A172 (cell line): ENCODE measurements at regions not wholly inside any gene's neighbourhood (a gene's known extent, or its start where the extent isn't known, plus 50 kb on each side); places are given as distances from the start of the nearest gene placed in this dataset.

Source experiments
- DNase-seq: peaks from one replicate; pipeline ENCODE4 v3.0.0-alpha.2; 2015; ENCODE audit warnings: low spot score

- DNase-seq, result no peak
These were observed 397.6 kb upstream of the RGMA start for GRCh38 chr15:93486407-93487117.

DNA sequence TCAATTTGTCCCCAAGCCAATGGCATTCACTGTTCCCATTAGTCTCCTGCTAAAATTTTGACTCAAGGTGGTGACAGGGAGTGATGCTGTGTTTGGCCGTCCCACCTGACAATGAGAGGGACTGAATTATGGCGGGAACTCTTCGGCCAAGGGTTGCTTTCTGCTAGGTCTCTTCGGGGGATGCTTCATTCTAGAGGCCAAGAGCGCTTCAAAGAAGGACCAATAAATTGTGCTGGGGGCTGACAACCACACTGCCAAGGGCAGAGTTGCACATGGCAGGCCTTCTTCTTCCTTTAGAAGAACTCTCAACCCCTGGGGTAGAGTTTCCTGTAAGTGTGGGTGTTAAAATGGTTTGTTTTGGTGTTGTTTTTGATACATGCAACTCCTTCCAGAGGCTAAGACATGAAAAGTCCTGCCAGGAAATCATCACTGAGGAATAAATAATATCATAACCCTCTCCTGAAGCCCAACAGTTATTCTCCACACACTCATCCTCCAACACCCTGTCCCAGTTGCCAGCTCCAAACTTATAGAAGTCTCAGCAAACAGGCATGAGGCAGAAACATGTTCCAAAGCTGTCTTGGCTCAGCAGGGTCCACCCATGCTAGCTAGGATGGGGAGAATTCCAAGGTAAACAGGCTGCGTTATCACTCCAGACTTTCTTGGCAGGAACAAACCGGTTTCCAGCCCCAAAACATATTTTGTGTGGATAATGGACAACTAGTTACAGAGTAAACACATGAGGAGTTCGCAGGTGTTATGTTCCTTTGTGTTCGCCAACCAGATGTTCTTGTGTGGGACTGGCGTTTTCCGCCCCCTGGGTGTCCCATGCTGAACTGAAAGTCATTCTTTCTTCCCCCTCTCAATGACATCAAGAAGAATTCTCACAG lies 396.7 kb upstream of the RGMA start:
- DNase-seq, result no peak

GRCh38 chr15:93483923-93484322 lies 394.9 kb upstream of the RGMA start:
- no peak for DNase-seq

DNA sequence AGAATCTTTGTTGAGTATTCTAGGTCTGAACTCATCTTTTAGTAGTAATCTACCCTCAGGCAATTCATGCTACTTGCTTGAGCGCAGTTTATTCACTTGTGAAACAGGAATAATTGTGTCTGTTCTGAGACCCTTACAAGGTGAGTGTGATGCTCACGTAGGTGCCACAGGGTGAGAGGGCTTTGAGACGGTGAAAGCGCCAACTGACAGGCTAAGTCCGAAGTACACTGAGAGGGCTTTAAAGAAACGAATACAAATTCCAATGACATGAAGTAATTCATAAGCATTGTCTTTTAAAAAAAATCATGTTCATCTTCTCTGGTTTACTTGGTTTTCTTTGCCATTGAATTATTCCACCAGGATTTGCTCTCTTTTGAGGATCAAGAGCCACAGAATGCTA lies 393.7 kb upstream of the RGMA start:
- DNase-seq, result no peak

- no peak for DNase-seq
These were observed 390.7 kb upstream of the RGMA start for GRCh38 chr15:93479715-93480114.

GRCh38 chr15:93478947-93479346 lies 389.9 kb upstream of the RGMA start:
- DNase-seq, result no peak

- no peak for DNase-seq
These were observed 388.7 kb upstream of the RGMA start for GRCh38 chr15:93477721-93478120.

GRCh38 chr15:93477188-93477587 lies 388.2 kb upstream of the RGMA start:
- no peak for DNase-seq

DNA sequence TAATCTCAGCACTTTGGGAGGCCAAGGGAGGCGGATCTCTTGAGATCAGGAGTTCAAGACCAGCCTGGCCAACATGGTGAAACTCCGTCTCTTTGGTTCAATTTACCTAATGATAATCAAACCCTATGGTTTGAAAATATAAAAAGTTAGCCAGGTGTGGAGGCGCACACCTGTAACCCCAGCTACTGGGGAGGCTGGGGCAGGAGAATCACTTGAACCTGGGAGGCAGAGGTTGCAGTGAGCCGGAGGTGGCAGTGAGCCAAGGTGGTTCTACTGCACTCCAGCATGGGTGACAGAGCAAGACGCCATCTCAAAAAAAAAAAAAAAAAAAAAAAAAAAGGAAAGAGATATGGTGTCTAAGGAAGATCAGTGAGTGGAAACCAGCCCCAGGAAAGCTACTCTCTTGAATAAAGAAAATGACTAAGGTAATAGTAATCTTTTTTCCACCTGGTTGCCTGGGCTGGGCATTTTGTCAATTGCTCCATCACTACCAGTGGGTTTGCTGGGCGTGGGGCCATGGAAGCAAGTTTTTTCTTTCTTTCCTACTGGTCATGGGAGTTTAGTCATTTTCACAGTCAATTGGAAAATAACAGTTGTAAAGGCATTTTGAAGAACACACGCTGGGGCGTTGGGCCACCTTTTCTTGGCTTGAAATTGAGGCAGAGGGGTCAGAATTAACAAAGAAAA lies 387.6 kb upstream of the RGMA start:
- DNase-seq, result no peak

DNA sequence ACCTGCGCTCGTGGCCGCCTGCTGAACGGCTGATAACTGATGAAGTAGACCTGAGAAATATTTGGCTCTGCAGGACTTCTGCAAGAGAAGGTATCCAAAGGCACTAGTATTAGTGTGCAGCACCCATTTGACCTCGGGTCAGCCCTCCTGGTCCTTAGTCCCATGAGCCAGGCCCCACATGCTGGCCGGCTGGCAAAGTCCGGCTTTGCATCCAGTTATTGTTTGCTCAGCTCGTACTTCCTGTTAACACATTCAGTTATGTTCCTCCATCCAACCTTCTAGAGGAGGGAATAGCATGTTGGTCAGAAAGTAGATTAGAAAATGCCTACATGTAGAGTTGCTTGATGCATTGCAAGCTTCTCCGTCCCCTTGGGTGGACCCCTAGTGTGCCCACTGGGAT lies 385.7 kb upstream of the RGMA start:
- DNase-seq, result no peak

DNA sequence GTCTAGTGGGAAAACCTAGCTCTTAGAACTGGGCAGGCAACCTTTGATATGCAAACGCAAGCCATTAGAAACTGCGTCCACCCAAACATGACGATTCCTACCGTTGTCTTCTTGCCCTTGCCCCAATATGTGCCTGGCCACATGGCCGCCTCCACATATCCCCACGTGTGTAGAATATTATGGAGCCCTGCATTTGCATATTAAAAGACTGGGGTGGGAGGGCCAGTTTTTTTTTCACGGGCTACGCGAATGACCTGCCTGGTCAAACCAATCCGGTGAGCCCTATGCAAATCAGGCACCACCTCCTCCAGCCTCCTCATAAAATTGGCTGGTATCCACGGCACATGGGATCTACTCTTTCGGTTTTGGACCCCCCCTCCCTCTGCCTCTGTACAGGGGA lies 381.0 kb upstream of the RGMA start:
- no peak for DNase-seq

DNA sequence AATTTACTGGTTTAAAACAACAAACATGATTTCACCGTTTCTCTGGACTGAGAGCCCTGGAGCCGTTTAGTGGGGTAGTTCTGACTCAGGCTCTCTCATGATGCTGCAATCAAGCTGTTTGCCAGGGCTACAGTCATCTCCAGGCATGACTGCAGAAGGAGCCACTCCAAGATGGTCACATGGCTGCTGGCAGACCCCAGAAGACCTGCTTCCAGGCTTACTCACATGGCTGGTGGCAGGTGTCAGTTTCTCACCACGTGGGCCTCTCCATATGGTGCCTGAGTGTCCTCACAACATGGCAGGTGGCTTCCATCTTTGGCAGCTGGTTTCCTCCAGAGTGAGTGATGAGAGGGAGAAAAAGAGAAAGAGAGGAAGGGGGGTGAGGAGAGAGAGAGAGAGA lies 378.3 kb upstream of the RGMA start:
- DNase-seq, result no peak

DNA sequence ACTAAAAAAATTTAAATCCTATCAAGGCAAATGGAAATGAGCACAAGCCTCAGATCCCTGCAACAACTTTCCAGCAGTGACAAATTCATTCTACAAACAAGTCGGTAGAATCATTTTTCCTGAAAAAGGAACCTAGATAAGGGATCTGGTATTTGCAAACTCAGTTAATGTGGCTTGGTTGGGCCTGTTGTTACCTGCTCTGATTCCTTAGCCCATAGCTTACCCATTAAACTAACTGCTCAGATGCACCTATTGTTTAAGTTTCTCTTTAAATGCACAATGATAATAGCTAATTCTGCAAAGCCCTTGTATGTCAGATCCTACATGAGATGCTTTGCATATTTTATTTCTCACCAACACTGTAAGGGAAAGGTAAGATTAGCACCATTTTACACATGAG lies 377.4 kb upstream of the RGMA start:
- no peak for DNase-seq

DNA sequence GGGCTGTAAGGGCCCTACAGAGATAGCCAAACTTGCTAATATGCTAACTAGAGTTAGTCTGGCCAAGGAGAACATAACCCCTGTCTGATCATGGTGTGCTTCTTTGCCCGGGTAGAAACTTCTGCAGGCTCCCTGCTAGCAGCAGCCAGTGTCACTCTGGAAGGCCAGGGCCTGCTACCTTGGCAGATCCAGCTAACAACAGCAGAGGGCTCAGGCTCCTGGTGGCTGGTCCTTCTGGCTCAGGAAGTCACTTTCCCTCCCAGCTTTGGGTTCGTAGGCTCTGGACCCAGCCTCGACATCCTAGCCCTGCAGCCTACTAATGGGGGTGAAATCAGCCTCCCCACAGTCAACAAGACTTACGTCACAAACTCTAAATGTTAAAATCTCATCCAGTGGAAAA lies 373.7 kb upstream of the RGMA start:
- no peak for DNase-seq

GRCh38 chr15:93460717-93461116 lies 371.7 kb upstream of the RGMA start:
- DNase-seq, result no peak

DNA sequence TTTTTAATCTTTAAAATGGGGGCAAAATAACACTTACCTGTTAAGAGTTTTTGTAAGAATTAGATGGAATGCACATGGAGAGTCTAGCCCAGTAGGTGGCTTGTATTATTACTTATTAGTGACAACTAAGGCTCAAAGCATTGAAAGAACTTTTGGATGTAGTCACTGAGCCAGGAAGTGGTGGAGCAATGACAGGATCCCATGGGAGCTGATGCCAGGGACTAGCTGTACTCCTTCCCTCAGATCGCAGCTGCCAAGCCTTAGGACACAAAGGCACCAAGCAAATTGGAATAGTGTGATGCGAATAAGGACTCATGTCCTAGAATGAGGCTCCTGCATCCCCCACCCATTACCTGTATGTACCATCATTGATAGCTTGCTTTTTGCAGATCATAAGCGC lies 370.4 kb upstream of the RGMA start:
- no peak for DNase-seq

DNA sequence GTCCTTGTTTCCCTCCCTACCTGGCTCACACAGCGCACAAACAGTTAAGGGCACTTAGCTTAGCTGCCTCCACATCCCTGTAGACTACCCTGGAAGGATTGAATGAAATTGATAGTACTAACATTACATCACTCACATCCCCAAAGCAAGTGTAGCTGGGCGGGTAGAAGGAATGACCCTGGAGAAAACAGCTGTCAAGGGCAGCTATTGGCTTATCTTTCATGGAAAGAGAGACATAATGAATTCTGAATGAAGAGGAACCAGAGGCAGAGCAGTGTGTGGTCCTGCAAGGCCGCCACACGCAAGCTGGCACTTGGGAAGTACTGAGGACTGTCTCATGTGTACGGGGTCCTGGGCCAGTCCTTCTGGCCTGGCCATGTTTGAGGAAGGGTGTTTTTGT lies 369.6 kb upstream of the RGMA start:
- DNase-seq, result no peak

GRCh38 chr15:93454788-93455187 lies 365.8 kb upstream of the RGMA start:
- no peak for DNase-seq

- DNase-seq, result no peak
These were observed 363.7 kb upstream of the RGMA start for GRCh38 chr15:93452537-93453211.

GRCh38 chr15:93451822-93452221 lies 362.8 kb upstream of the RGMA start:
- no peak for DNase-seq

DNA sequence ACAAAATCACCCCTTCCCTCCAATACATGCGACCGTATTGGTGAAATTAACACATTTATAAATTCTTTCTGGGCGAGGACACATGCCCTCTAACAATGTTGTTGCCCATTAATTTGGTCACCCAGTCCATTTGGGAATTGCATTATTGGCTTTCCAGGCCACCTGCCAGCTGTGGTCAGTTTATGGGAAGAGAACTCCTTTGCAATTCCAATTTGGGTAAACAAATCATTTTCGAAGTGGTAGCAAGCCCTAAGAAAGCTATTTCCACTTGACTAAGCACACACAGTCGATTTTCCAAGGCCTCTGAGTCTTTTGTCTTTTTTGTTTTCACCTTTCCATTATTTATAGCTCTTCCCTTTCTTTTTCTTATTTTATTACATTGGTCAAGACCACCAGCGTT lies 362.3 kb upstream of the RGMA start:
- no peak for DNase-seq

DNA sequence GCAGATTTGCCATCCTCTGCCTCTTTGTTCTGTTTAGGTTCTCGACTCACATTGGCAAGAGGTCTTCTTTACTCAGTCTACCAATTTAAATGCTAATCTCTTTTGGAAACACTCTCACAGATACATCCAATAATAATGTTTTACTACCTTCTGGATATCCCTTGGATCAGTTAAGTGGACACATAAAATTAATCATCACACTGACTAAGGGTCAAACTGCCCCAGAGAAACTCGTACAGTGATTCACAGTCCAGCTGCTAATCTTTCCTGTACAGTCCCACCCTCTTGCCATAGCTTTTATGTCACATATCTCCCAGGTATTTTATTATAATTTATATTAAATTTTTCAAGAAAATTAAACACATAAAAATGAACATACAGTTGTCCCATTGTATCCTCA lies 360.8 kb upstream of the RGMA start:
- no peak for DNase-seq
